HG02852 (cell line): ENCODE measurements at regions not wholly inside any gene's neighbourhood (a gene's known extent, or its start where the extent isn't known, plus 50 kb on each side); places are given as distances from the start of the nearest gene placed in this dataset.
"Not testable (repeated sequence)": the region's sequence is repeated elsewhere in the genome, so short reads cannot be mapped to it uniquely, and the experiment has no call there.

Source experiments
- ATAC-seq: cut with Tn5 transposase; IDR thresholded peaks from one replicate; pipeline ENCODE4 v1.9.1; 2021; ENCODE audit warnings: mild to moderate bottlenecking, moderate library complexity; ENCODE audit not compliant: unreplicated experiment

DNA sequence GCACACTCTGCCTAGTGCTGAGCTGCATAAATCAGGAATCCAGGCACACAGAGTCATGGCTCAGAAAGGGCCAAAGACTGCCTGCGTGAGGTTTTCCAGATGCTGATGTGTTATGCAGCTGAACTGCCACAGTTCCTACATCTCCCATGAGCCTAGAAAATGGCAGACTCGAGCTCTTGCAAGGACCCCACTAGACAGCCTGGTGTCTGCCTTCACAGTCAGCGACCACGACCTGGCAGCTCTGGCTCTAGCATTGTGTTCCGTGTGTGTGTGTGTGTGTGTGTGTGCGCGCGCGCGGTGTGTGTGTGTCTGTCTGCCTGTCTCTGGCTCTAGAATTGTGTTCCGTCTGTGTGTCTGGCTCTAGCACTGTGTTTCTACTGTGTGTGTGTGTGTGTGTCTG, 203.6 kb upstream of the AGTR2 start:
- no peak for ATAC-seq

DNA sequence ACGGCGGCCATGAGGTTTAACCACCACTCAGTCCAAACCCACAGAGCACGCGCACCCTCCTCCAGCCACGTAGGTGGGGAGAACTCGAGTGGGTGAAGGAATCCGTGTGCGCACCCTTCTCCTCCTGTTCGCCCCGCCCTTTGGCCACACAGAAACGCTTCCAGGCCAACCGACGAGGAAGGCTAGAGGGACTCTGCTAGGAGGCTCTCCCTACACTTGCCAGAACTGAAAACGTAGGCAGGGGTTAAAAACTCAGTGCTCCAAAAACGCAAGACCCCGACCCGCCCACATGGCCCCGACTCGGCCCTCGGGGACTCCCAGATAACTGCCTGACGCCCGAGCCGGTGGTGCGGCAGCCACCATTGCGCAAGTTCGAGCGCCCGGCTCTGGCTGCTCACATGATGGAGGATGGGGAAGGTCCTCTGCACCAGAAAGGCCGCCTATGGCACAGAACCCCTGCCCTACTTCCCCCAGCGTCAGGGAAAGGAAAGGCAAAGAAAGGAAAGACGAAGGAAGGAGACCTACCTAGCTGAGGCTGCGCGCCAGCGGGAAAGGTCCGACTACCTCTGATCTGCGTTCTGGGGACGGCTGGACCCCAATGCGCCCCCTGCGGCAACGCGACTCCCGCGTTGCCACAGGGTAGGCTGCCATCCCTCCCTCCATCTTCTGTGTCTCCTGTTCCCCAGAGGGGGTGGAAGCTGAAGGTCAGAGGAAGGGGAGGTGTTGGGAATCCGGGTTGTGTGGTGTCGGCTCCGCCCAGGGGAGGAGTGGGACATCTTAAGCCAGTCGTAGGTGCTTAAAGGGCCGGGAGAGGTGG, 201.9 kb upstream of the AGTR2 start:
- ATAC-seq, result peak; percentile 75

DNA sequence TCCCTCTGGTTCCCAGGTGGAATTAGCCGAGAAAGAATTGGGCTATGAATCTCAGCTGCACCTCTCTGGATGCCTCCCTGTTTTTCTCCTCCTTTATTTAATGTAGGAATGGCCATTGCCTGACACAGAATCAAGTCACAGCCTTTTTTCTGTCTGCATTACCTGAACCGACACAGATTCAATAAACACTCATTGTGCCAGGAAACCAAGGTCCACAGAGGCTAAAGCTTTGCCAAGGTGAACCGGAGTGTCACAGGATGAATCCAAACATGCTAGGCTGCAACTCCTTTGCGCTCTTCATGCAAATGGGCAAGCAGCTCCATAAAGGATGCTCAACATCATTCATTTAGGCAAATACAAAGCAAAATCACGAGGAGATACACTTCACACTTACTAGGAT, 199.8 kb upstream of the AGTR2 start:
- ATAC-seq, result no peak

DNA sequence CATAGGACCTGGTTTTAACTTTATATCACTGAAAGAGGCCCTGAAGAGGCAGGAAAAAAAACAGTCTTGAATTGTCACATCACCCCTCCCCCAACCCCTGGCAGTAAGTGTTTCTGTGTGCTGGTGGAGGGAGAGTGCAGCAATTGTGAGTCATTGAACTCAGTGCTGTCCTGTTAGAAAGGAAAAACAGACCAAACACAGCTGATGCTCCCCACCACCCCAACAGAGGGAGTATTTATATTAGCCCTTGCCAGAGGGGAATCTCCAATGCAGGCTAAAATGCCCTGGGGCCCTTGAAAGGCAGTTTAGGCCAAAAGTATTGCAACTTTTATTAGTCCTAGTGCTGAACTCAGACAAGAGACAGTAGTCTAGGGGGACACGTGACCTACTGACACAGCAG, 197.8 kb upstream of the AGTR2 start:
- ATAC-seq, result no peak

DNA sequence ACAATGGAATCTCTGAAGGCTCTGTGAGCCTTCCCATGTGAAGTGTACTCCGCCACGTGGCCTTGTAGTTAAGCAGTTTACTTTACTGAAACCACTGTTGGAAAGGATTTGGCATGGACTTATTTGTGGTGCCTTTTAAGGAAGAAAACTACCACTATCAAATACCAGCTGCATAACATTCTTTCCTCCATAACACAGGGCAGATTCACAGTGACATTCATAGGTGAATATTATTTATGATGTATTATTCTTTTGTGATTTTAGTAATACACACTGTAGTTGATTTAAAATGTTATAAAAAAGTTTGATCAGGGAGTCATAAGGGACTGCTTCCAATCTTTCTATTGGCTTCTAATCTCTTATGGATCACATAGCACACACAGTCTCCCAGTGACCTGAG, 192.5 kb upstream of the AGTR2 start:
- ATAC-seq, result no peak

DNA sequence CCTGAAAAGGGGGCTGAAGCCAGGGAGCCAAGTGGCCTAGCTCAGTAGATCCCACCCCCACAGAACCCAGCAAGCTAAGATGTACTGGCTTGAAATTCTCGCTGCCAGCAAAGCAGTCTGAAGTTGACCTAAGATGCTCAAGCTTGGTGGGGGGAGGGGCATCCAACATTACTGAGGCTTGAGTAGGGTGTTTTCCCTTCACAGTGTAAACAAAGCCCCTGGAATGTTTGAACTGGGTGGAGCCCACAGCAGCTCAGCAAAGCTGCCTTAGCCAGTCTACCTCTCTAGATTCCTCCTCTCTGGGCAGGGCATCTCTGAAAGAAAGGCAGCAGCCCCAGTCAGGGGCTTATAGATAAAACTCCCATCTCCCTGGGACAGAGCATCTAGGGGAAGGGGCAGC, 187.4 kb upstream of the AGTR2 start:
- not testable (repeated sequence) for ATAC-seq

DNA sequence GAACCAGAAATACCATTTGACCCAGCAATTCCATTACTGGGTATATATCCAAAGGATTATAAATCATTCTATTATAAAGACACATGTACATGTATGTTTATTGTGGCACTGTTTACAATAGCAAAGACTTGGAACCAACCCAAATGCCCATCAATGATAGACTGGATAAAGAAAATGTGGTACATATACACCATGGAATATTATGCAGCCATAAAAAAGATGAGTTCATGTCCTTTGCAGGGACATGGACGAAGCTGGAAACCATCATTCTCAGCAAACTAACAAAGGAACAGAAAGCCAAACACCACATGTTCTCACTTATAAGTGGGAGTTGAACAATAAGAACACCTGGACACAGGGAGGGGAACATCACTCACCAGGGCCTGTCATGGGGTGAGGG, 183.1 kb upstream of the AGTR2 start:
- ATAC-seq, result not testable (repeated sequence)

DNA sequence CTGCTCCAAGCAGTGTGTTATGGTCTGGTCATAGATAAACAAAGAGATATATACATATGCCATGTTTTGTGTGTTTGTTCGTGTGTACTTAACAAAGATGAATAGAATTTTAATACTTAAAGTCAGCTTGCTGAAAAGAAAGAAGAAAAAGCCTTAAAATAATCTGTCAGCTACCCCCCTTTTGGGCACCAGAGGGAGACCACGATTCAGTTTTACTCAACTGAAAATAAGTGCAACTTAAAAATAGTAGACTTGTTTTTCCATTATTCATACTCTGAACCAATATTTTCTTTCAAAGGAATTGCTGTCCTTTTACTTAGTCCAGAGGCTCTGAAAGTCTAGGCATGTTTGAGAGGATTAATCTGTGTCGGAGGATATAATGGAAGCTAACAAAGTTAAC, 181.7 kb upstream of the AGTR2 start:
- ATAC-seq, result no peak

DNA sequence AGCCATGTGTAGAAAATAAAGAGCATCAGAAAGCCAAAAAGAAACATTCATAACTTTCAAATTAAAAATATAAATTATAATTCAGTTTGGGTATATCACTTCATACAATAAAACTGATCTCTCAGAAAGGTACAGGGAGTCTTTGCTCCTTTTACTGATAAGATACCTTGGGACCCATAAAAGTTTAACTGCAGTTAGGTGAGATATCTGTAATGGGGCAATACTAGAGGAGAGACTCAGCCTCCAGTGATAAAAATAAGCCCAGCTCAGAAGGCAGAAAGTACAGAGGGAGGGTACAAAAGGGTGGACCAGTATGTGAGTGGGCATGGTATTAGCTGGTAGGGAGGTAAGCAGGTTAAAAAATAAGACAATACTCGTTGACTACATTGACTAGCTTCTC, 180.9 kb upstream of the AGTR2 start:
- no peak for ATAC-seq

DNA sequence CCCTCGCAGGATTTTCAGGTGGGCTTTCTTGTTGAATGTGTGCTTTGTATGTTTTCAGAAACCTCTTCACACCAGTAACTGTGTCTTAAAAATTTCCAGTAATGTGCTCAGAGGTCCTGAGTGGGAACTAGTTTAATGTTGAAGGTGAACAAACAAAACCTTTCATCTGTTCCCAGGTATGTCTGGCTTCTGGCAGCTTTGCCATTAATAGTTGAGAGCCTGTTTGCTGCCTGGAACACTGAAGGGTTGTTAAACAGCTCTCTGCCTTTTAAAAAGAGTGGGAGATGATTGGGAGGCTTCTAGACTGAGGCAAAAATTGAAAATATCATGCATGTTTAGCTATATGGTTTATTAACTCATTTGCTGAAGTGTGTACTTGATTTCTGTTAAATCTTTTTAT, 161.2 kb upstream of the AGTR2 start:
- ATAC-seq, result no peak

DNA sequence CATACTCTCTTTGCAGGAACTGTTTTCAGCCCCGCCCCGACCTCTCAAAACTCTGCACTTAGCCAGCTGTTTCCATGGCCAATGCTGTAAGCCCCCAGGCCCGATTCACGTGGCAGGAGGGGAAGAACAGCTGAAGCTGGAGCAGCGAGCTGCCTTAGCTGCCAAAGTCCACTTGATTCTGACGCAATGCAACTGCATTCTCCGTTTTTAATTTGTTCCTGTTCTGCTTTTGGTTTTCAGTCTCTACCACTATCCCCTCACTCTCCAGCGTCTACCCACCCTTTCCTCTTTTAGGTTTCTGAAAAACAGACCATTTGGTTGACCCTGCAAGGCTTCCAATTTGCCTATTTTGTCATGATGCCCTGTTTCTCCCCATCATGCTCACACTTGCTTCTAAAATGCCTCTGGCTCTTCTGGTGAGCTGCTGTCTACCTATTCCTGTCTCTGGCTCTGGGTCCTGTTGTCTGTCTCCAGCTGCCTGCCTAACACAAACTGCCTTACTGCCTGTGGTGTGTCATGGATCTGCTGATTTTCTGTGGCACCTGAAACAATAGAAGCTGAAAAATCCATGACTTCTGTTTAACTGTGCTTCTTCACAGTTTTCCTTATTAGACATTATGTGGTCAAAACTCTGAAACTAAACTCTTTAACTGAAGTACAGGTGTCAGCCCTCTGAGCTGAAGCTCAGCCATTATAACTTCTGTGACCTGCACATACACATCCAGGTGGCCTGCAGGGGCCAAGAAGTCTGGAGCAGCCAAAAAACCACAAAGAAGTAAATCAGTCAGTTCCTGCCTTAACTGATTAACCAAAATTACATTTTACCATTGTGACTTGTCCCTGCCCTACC, 160.5 kb upstream of the AGTR2 start:
- peak; percentile 82 for ATAC-seq

DNA sequence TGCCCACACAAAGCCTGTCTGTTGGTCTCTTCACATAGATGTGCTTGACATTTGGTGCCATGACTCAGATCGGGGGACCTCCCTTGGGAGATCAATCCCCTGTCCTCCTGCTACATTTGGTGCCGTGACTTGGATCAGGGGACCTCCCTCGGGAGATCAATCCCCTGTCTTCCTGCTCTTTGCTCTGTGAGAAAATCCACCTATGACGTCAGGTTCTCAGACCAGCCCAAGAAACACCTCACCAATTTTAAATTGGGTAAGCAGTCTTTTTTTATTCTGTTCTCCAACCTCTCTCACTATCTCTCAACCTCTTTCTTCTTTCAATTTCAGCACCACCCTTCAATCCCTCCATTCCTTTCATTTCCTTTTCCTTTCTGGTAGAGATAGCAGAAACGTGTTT, 159.6 kb upstream of the AGTR2 start:
- no peak for ATAC-seq

DNA sequence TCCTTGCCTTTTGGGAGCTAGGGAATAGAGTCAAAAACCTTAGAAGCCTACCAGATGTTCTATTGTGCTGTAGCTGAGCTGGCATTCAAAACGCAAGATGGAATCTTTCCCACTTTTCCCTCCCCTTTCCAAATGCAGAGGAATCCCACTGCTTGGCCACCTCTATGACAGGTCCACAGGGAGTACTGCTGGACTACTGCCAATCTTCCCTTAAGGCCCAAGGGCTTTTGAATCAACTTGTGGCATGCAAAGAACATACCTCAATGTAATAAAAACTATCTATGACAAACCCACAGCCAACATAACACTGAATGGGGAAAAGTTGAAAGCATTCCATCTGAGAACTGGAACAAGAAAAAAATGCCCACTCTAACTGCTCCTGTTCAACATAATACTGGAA, 139.2 kb upstream of the AGTR2 start:
- ATAC-seq, result no peak
